B cell (primary cell): ENCODE measurements at regions not wholly inside any gene's neighbourhood (a gene's known extent, or its start where the extent isn't known, plus 50 kb on each side); places are given as distances from the start of the nearest gene placed in this dataset.

ENCODE experiments used
- ATAC-seq: fragments of 200-7000 bp; cut with Tn5 transposase; one replicate; pipeline ENCODE4 v1.10.0; 2021; ENCODE audit warnings: low read depth, mild to moderate bottlenecking, moderate number of reproducible peaks, moderate library complexity
- CTCF ChIA-PET: fragments of 350-600 bp; sonication (Branson Sonifier 250); formaldehyde crosslinking; loops from one replicate; lab custom pipeline; 2021; ENCODE audit warnings: antibody characterized with exemption, inconsistent platforms; lab: Charles Lee
- POLR2A ChIA-PET: fragments of 350-600 bp; sonication (Branson Sonifier 250); formaldehyde crosslinking; loops from one replicate; lab custom pipeline; 2021; ENCODE audit warnings: antibody characterized with exemption; lab: Charles Lee
- DNase-seq: peaks from one replicate; pipeline ENCODE4 v3.0.0; 2013
- H2AFZ ChIP-seq: 2 replicates; pipeline ENCODE4 v1.6.1; 2012; ENCODE audit warnings: mild to moderate bottlenecking, low read depth, low read length; ENCODE audit not compliant: insufficient read depth, poor library complexity, severe bottlenecking
- H3K27ac ChIP-seq, 2 donors: 1 replicate in 1 of 2; 2 replicates in 1 of 2; pipeline ENCODE4 v1.5.1; 2012 to 2013; ENCODE audit warnings: low read length in 2 of 2, mild to moderate bottlenecking in 2 of 2, moderate library complexity in 1 of 2
- H3K27me3 ChIP-seq, 4 experiments: fragments of 200-600 bp in 1 of 4; sonication (generic) in 1 of 4; replicated peaks in 1 of 4; 1 replicate in 2 of 4; 2 replicates in 2 of 4; pipeline versions ENCODE4 v1.6.1 to v1.7.0; 2013 to 2016; ENCODE audit warnings: low read length in 3 of 4, mild to moderate bottlenecking in 2 of 4, mixed read lengths in 1 of 4, moderate library complexity in 1 of 4; ENCODE audit not compliant: insufficient read depth in 4 of 4, control insufficient read depth in 3 of 4; ENCODE audit errors: control extremely low read depth in 1 of 4
- H3K36me3 ChIP-seq, 2 experiments: replicated peaks in 1 of 2; 1 replicate in 1 of 2; 2 replicates in 1 of 2; pipeline versions ENCODE4 v1.6.1 to v1.7.1; 2013; ENCODE audit warnings: low read length in 1 of 2; ENCODE audit not compliant: insufficient read depth in 2 of 2, control insufficient read depth in 1 of 2; ENCODE audit errors: control extremely low read depth in 1 of 2, extremely low read depth in 1 of 2
- H3K4me1 ChIP-seq, 2 donors: fragments of 200-600 bp in 1 of 2; sonication (generic) in 1 of 2; 1 replicate in 1 of 2; 2 replicates in 1 of 2; pipeline versions ENCODE4 v1.5.1 to v1.6.1; 2013 to 2017; ENCODE audit warnings: low read length in 2 of 2; ENCODE audit not compliant: control insufficient read depth in 2 of 2, insufficient read depth in 2 of 2
- H3K4me2 ChIP-seq: replicated peaks from 2 replicates; pipeline ENCODE3; 2012; ENCODE audit warnings: mild to moderate bottlenecking, low read depth, low read length; ENCODE audit not compliant: poor library complexity, severe bottlenecking
- H3K4me3 ChIP-seq, 5 experiments: fragments of 200-600 bp in 1 of 5; sonication (generic) in 1 of 5; 1 replicate in 3 of 5; 2 replicates in 2 of 5; pipeline versions ENCODE4 v1.5.1 to v1.7.0; 2011 to 2016; ENCODE audit warnings: low read length in 4 of 5, mild to moderate bottlenecking in 4 of 5, low read depth in 2 of 5, control low read depth in 1 of 5, moderate library complexity in 1 of 5; ENCODE audit not compliant: insufficient read depth in 1 of 5; ENCODE audit errors: control extremely low read depth in 1 of 5, extremely low read depth in 1 of 5
- H3K79me2 ChIP-seq: fragments of 200-600 bp; sonication (generic); one replicate; pipeline ENCODE4 v1.6.0; 2016; ENCODE audit warnings: low read length; ENCODE audit not compliant: control insufficient read depth, insufficient read depth
- H3K9ac ChIP-seq: fragments of 200-600 bp; sonication (generic); 2 replicates; pipeline ENCODE4 v1.6.1; 2017; ENCODE audit warnings: mild to moderate bottlenecking, low read length, moderate library complexity
- H3K9me3 ChIP-seq, 3 donors: one replicate each; pipeline versions ENCODE4 v1.6.1 to v1.7.1; 2013; ENCODE audit warnings: low read length in 2 of 3; ENCODE audit not compliant: control insufficient read depth in 2 of 3, insufficient read depth in 1 of 3; ENCODE audit errors: control extremely low read depth in 1 of 3
- H4K20me1 ChIP-seq: 2 replicates; pipeline ENCODE4 v1.6.0; 2012; ENCODE audit warnings: mild to moderate bottlenecking, low read length; ENCODE audit not compliant: insufficient read depth, control insufficient read depth, poor library complexity, severe bottlenecking
- H3K27ac Mint-ChIP-seq: one replicate; pipeline ENCODE4 v1.8.0; 2021; ENCODE audit warnings: mixed read lengths
- H3K27me3 Mint-ChIP-seq: one replicate; pipeline ENCODE4 v1.8.0; 2021; ENCODE audit warnings: mixed read lengths
- H3K4me1 Mint-ChIP-seq: one replicate; pipeline ENCODE4 v1.8.0; 2021; ENCODE audit warnings: mixed read lengths
- H3K4me3 Mint-ChIP-seq: one replicate; pipeline ENCODE4 v1.8.0; 2021; ENCODE audit warnings: mixed read lengths
- H3K9me3 Mint-ChIP-seq: one replicate; pipeline ENCODE4 v1.8.0; 2022; ENCODE audit warnings: mixed read lengths; ENCODE audit not compliant: insufficient read depth
- CTCF ChIP-seq: fragments of 200-600 bp; IDR thresholded peaks from one replicate; pipeline ENCODE4 v1.8.0; 2022; ENCODE audit warnings: antibody characterized with exemption, mild to moderate bottlenecking
- EZH2 ChIP-seq: IDR thresholded peaks from 2 replicates; pipeline ENCODE4 v1.6.1; 2012; ENCODE audit warnings: borderline replicate concordance, low read depth, mild to moderate bottlenecking, moderate library complexity, low read length; ENCODE audit not compliant: insufficient read depth, poor library complexity, severe bottlenecking
- WGBS: methylation state at CpG from one replicate; pipeline ENCODE4 v1.1.5; 2013; ENCODE audit warnings: missing lambda C conversion rate; ENCODE audit not compliant: insufficient coverage; 5-methylcytosine and 5-hydroxymethylcytosine counted together
- intact Hi-C: fragments of 100-400 bp; cut with micrococcal nuclease; formaldehyde crosslinking; loops from one replicate; pipeline ENCODE4 v1.10.0; 2022

- Histone ChIP-seq H3K27ac (no peak overlapping the region), H3K9me3 (no peaks in the 10 kb centered on the region), H4K20me1 (no peaks in the 10 kb centered on the region), H3K4me3 (no peak overlapping the region), H3K9ac (no peak overlapping the region), H3K4me2 (no peak overlapping the region), H3K27me3 (no peaks in the 10 kb centered on the region), H3K4me1 (no peaks in the 10 kb centered on the region), H3K36me3 (no peaks in the 10 kb centered on the region), H2AFZ (no peak overlapping the region), H3K79me2 (no peaks in the 10 kb centered on the region)
- 53% methylated on average over 5 of the region's 5 CpGs for WGBS
- no peaks in the 10 kb centered on the region for H3K9me3 Mint-ChIP-seq
- peaks cover 2% of the 10 kb centered on the region for H3K27me3 Mint-ChIP-seq
- no peaks in the 10 kb centered on the region for H3K4me1 Mint-ChIP-seq
- POLR2A ChIA-PET: no interaction called here
- DNase-seq: no peak
- no peak overlapping the region for H3K27ac Mint-ChIP-seq
- ATAC-seq: no peak
- TF ChIP-seq CTCF (no peak), EZH2 (no peak)
- CTCF ChIA-PET: no interaction called here
- H3K4me3 Mint-ChIP-seq: no peak overlapping the region
- intact Hi-C loops: no loop called here
These were observed 257.2 kb upstream of the NSMCE3 start for GRCh38 chr15:29526802-29527201.

- ATAC-seq (no peak), DNase-seq (no peak)
- H3K4me1 Mint-ChIP-seq: no peaks in the 10 kb centered on the region
- Histone ChIP-seq H3K27me3 (no peaks in the 10 kb centered on the region), H4K20me1 (no peaks in the 10 kb centered on the region), H3K4me1 (no peaks in the 10 kb centered on the region), H3K9me3 (peaks cover 0 to 10% (median 6%) of the 10 kb centered on the region in 3 donors), H3K4me3 (no peak overlapping the region), H3K9ac (no peak overlapping the region), H3K27ac (no peak overlapping the region), H3K79me2 (no peaks in the 10 kb centered on the region), H3K4me2 (no peak overlapping the region), H2AFZ (no peak overlapping the region), H3K36me3 (no peaks in the 10 kb centered on the region)
- intact Hi-C loops: no loop called here
- H3K4me3 Mint-ChIP-seq: no peak overlapping the region
- peaks cover 2% of the 10 kb centered on the region for H3K27me3 Mint-ChIP-seq
- TF ChIP-seq CTCF (no peak), EZH2 (no peak)
- WGBS: 76% methylated on average over 6 of the region's 7 CpGs
- CTCF ChIA-PET: no interaction called here
- no peak overlapping the region for H3K27ac Mint-ChIP-seq
- POLR2A ChIA-PET: no interaction called here
- peaks cover 10% of the 10 kb centered on the region for H3K9me3 Mint-ChIP-seq
These were observed 253.0 kb upstream of the NSMCE3 start for GRCh38 chr15:29522373-29523276.
